ENCODE measurements at regions not wholly inside any gene's neighbourhood (a gene's known extent, or its start where the extent isn't known, plus 50 kb on each side); places are given as distances from the start of the nearest gene placed in this dataset.
"Not testable (repeated sequence)": the region's sequence is repeated elsewhere in the genome, so short reads cannot be mapped to it uniquely, and the experiment has no call there.

GRCh38 chr20:1757606-1758512 lies 100.3 kb upstream of the SIRPG start:
- no peak for DNase-seq (ENCODE audit: low read depth in 2 of 2, low spot score in 1 of 2)

GRCh38 chr20:1757072-1757471 lies 99.5 kb upstream of the SIRPG start:
- DNase-seq (ENCODE audit: low read depth in 2 of 2, low spot score in 1 of 2), result no peak

GRCh38 chr20:1754749-1755148 lies 97.2 kb upstream of the SIRPG start:
- DNase-seq (ENCODE audit: low read depth in 2 of 2, low spot score in 1 of 2), result no peak

- DNase-seq (ENCODE audit: low read depth in 2 of 2, low spot score in 1 of 2), result no peak
Measured at GRCh38 chr20:1754306-1754705, 96.7 kb upstream of the SIRPG start.

- no peak for DNase-seq (ENCODE audit: low read depth in 2 of 2, low spot score in 1 of 2)
Measured at GRCh38 chr20:1752045-1752444, 94.5 kb upstream of the SIRPG start.

GRCh38 chr20:1748777-1749176 lies 91.2 kb upstream of the SIRPG start:
- DNase-seq (ENCODE audit: low read depth in 2 of 2, low spot score in 1 of 2), result no peak

GRCh38 chr20:1747953-1748577 lies 90.5 kb upstream of the SIRPG start:
- no peak for DNase-seq (ENCODE audit: low read depth in 2 of 2, low spot score in 1 of 2)

GRCh38 chr20:1742049-1742434 lies 84.5 kb upstream of the SIRPG start:
- DNase-seq (ENCODE audit: low read depth in 2 of 2, low spot score in 1 of 2), result not testable (repeated sequence)

GRCh38 chr20:1741309-1742048 lies 83.9 kb upstream of the SIRPG start:
- DNase-seq (ENCODE audit: low read depth in 2 of 2, low spot score in 1 of 2), result no peak

GRCh38 chr20:1737134-1737533 lies 79.6 kb upstream of the SIRPG start:
- DNase-seq (ENCODE audit: low read depth in 2 of 2, low spot score in 1 of 2), result no peak

GRCh38 chr20:1735417-1736089 lies 78.0 kb upstream of the SIRPG start:
- DNase-seq (ENCODE audit: low read depth in 2 of 2, low spot score in 1 of 2), result no peak

- DNase-seq (ENCODE audit: low read depth in 2 of 2, low spot score in 1 of 2), result no peak
Measured at GRCh38 chr20:1734269-1734858, 76.8 kb upstream of the SIRPG start.

GRCh38 chr20:1731828-1732375 lies 74.3 kb upstream of the SIRPG start:
- peak in 1 of 2 donors; percentile 20 for DNase-seq (ENCODE audit: low read depth in 2 of 2, low spot score in 1 of 2)

- DNase-seq (ENCODE audit: low read depth in 2 of 2, low spot score in 1 of 2), result not testable (repeated sequence)
Measured at GRCh38 chr20:1730981-1731711, 73.6 kb upstream of the SIRPG start.

GRCh38 chr20:1727303-1727702 lies 69.7 kb upstream of the SIRPG start:
- not testable (repeated sequence) for DNase-seq (ENCODE audit: low read depth in 2 of 2, low spot score in 1 of 2)

GRCh38 chr20:1724901-1725300 lies 67.3 kb upstream of the SIRPG start:
- no peak for DNase-seq (ENCODE audit: low read depth in 2 of 2, low spot score in 1 of 2)

GRCh38 chr20:1722513-1723050 lies 65.0 kb upstream of the SIRPG start:
- no peak for DNase-seq (ENCODE audit: low read depth in 2 of 2, low spot score in 1 of 2)

- no peak for DNase-seq (ENCODE audit: low read depth in 2 of 2, low spot score in 1 of 2)
Measured at GRCh38 chr20:1721687-1722512, 64.3 kb upstream of the SIRPG start.
